ENCODE measurements at regions not wholly inside any gene's neighbourhood (a gene's known extent, or its start where the extent isn't known, plus 50 kb on each side); places are given as distances from the start of the nearest gene placed in this dataset.

DNA sequence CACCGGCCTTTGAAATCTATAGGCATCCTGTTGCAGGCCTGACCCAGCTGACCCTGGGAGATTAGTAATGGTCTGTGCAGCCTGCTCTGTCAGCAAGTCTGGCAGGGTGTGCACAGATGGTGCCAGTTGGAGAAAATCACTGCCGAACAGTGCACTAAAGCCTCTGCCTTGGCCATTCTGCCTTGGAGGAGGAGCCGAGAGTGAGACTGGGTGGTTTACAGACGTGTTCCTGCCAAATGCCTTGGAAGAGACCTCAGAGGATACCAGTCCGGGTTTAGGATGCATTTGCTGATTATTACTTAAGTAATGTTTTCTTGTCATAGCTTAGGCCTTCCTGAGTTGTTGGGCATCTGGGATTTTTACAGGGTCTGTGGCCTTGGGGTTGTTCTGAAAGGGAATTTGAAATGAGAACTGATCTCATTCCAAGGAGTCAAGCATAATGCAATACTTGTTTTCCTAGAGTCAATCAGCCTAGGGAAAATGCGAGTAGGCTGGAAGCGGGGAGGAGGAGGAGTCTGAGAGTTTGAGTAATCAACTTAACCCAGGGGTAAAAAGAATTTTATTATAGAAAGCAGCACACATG, 292.1 kb downstream of the SOX4 start:
- TF ChIP-seq, protein P1, sequence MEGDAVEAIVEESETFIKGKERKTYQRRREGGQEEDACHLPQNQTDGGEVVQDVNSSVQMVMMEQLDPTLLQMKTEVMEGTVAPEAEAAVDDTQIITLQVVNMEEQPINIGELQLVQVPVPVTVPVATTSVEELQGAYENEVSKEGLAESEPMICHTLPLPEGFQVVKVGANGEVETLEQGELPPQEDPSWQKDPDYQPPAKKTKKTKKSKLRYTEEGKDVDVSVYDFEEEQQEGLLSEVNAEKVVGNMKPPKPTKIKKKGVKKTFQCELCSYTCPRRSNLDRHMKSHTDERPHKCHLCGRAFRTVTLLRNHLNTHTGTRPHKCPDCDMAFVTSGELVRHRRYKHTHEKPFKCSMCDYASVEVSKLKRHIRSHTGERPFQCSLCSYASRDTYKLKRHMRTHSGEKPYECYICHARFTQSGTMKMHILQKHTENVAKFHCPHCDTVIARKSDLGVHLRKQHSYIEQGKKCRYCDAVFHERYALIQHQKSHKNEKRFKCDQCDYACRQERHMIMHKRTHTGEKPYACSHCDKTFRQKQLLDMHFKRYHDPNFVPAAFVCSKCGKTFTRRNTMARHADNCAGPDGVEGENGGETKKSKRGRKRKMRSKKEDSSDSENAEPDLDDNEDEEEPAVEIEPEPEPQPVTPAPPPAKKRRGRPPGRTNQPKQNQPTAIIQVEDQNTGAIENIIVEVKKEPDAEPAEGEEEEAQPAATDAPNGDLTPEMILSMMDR (IDR thresholded peaks at IDR 0.05): no peak
- TF ChIP-seq POLR2A (IDR thresholded peaks at IDR 0.05): no peak
- TF ChIP-seq POLR2AphosphoS5 (IDR thresholded peaks at IDR 0.05): no peak

Data from suprapubic skin (tissue), 4 donors.